GM12874 (cell line): ENCODE measurements at regions not wholly inside any gene's neighbourhood (a gene's known extent, or its start where the extent isn't known, plus 50 kb on each side); places are given as distances from the start of the nearest gene placed in this dataset.

Source experiments
- CTCF ChIP-seq: IDR thresholded peaks from 2 replicates; pipeline ENCODE4 v1.5.1; 2011; ENCODE audit warnings: low read depth, mild to moderate bottlenecking, control low read depth, low read length, moderate library complexity; ENCODE audit not compliant: insufficient read depth

DNA sequence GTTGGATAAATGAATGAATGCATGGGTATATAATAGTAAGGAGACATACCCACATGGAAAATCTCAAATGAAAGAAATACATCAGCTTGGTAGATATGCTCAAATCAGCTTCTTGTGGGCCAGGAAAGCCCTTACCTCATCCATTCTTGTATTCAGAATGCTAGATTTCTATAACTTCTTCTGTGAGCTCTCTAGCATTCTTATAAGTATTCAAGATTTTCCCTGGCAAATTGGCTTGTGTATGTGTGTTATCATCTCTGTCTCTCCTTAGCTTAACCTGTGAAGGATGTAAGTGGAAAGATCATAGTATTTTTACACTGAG lies 100.8 kb downstream of the OR2B2 start:
- TF ChIP-seq CTCF, result no peak

- TF ChIP-seq CTCF, result no peak
These were observed 101.3 kb downstream of the OR2B2 start for GRCh38 chr6:27810768-27811450.

- TF ChIP-seq CTCF, result 0 out of 2 replicates have a peak, but pooled peaks have one; percentile 4
These were observed 102.0 kb downstream of the OR2B2 start for GRCh38 chr6:27809939-27810767.

DNA sequence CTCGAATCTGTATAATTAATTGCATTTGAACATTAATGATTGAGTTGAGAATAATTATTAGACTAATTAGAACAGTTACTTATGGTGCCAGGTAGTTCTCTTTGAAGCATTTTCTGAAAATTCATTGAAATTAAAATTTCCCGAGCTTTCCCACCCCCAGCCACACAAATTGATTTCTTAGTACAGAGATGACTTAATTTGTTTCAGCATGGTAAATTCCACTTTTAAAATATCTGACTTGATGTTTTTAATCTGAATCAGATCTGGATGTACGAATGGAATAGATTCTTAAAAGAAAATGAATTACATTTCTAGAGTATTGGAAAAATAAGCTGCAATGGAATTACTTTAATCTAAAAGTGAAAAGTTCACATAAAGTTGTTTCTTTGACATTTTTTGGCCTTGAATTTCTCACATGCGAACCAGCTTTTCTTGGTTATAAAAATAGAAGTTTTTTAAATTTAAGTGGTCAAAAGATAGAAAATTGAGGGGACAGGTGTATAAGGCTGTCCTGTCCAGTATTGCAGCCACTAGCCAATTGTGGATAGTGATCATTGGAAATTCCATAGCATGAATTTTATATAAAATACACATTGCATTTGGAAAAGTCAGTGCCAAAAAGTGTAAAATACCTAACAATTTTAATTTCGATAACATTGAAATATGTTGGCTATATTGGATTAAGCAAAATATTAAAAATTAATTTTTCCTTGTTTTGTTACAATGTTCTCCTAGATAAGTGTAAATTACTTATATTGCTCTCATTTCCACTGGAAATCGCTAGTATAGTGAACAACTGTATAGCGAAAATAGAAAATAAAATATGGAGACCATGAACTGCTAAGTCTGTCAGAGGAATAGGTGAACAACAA lies 102.9 kb downstream of the OR2B2 start:
- TF ChIP-seq CTCF, result no peak

GRCh38 chr6:27806981-27807440 lies 105.2 kb downstream of the OR2B2 start:
- TF ChIP-seq CTCF, result 0 out of 2 replicates have a peak, but pooled peaks have one; percentile 10

GRCh38 chr6:27805347-27805746 lies 106.8 kb downstream of the OR2B2 start:
- no peak for TF ChIP-seq CTCF

- TF ChIP-seq CTCF, result no peak
These were observed 107.3 kb downstream of the OR2B2 start for GRCh38 chr6:27804851-27805250.
